HL-60 (cell line): ENCODE measurements at regions not wholly inside any gene's neighbourhood (a gene's known extent, or its start where the extent isn't known, plus 50 kb on each side); places are given as distances from the start of the nearest gene placed in this dataset.

Source experiments
- DNase-seq, 2 experiments: peaks; one replicate each; pipeline ENCODE4 v3.0.0-alpha.2; 2010 to 2020; ENCODE audit warnings: low read depth in 1 of 2, low spot score in 1 of 2
- H3K27ac ChIP-seq: fragments of 250-450 bp; sonication (Bioruptor Pico); replicated peaks from 2 replicates; pipeline ENCODE4 v1.5.1; 2020; ENCODE audit warnings: mild to moderate bottlenecking, moderate library complexity
- H3K27me3 ChIP-seq: fragments of 250-450 bp; sonication (Bioruptor Pico); 2 replicates; pipeline ENCODE4 v1.5.1; 2021; ENCODE audit warnings: mild to moderate bottlenecking, moderate library complexity; ENCODE audit not compliant: insufficient read depth, poor library complexity, severe bottlenecking
- H3K4me3 ChIP-seq: replicated peaks from 2 replicates; pipeline ENCODE4 v1.5.1; 2011; ENCODE audit warnings: mild to moderate bottlenecking, control low read depth, low read length; ENCODE audit not compliant: insufficient read depth
- GABPA ChIP-seq: IDR thresholded peaks from 2 replicates; pipeline ENCODE4 v1.6.1; 2012; ENCODE audit warnings: low read depth
- POLR2AphosphoS5 ChIP-seq: IDR thresholded peaks from 2 replicates; pipeline ENCODE4 v1.6.1; 2012; ENCODE audit warnings: low read depth
- SPI1 ChIP-seq: IDR thresholded peaks from 2 replicates; pipeline ENCODE4 v1.6.1; 2012; ENCODE audit warnings: low read depth, mild to moderate bottlenecking, borderline replicate concordance
- TF ChIP-seq, protein P1 (sequence below): IDR thresholded peaks from 2 replicates; pipeline ENCODE4 v1.6.1; 2012; ENCODE audit warnings: low read depth; ENCODE audit not compliant: insufficient replicate concordance
- TF ChIP-seq, protein P2 (sequence below): IDR thresholded peaks from one replicate; pipeline ENCODE4 v1.5.1; 2011; ENCODE audit warnings: low read length, control low read depth, inconsistent platforms; ENCODE audit not compliant: insufficient read depth

DNA sequence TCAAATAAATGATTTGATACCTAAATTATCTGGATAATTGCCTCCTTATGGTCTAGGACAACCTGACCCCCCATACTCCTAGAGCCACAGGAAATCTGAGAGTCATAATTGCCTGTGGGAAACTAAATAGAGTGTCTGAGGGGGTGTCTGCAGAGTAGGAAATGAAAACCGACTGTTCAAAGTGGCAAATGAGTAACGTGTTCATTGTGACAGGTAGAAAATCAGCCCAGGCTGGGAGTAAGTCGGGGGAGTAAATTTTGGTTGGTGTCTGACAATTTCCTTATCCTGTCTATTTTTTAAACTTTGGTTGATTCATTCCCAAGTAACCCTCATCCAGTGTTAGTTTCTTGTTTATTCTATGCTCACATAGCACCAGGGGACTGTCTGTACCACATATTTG is 51.6 kb upstream of the HOXC13 start:
- no peak for DNase-seq
- Histone ChIP-seq H3K4me3 (no peak overlapping the region), H3K27ac (no peak overlapping the region), H3K27me3 (peaks cover 10% of the 10 kb centered on the region)
- TF ChIP-seq, protein P1, sequence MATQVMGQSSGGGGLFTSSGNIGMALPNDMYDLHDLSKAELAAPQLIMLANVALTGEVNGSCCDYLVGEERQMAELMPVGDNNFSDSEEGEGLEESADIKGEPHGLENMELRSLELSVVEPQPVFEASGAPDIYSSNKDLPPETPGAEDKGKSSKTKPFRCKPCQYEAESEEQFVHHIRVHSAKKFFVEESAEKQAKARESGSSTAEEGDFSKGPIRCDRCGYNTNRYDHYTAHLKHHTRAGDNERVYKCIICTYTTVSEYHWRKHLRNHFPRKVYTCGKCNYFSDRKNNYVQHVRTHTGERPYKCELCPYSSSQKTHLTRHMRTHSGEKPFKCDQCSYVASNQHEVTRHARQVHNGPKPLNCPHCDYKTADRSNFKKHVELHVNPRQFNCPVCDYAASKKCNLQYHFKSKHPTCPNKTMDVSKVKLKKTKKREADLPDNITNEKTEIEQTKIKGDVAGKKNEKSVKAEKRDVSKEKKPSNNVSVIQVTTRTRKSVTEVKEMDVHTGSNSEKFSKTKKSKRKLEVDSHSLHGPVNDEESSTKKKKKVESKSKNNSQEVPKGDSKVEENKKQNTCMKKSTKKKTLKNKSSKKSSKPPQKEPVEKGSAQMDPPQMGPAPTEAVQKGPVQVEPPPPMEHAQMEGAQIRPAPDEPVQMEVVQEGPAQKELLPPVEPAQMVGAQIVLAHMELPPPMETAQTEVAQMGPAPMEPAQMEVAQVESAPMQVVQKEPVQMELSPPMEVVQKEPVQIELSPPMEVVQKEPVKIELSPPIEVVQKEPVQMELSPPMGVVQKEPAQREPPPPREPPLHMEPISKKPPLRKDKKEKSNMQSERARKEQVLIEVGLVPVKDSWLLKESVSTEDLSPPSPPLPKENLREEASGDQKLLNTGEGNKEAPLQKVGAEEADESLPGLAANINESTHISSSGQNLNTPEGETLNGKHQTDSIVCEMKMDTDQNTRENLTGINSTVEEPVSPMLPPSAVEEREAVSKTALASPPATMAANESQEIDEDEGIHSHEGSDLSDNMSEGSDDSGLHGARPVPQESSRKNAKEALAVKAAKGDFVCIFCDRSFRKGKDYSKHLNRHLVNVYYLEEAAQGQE: no peak
- TF ChIP-seq GABPA (no peak), POLR2AphosphoS5 (no peak), SPI1 (no peak)
- TF ChIP-seq, protein P2, sequence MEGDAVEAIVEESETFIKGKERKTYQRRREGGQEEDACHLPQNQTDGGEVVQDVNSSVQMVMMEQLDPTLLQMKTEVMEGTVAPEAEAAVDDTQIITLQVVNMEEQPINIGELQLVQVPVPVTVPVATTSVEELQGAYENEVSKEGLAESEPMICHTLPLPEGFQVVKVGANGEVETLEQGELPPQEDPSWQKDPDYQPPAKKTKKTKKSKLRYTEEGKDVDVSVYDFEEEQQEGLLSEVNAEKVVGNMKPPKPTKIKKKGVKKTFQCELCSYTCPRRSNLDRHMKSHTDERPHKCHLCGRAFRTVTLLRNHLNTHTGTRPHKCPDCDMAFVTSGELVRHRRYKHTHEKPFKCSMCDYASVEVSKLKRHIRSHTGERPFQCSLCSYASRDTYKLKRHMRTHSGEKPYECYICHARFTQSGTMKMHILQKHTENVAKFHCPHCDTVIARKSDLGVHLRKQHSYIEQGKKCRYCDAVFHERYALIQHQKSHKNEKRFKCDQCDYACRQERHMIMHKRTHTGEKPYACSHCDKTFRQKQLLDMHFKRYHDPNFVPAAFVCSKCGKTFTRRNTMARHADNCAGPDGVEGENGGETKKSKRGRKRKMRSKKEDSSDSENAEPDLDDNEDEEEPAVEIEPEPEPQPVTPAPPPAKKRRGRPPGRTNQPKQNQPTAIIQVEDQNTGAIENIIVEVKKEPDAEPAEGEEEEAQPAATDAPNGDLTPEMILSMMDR: no peak

DNA sequence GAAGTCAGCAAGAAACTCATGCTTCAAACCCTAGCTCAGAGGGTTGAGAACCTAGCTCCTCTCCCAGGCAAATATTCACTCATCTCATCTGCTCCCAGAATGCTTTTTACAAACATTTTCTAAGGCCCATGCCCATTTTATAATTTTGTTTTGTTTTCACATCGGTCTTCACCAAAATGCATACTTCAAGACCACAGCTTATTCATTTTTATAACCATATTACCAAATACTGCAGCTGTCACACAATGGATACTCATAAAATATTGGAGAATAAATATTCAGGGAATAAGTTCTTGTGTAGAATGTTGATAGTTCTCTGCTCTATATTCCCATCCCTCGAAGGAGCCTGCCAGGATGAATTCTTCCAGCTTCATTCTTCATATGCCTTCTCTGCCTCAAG is 50.8 kb upstream of the HOXC13 start:
- TF ChIP-seq, protein P2: no peak
- TF ChIP-seq GABPA: no peak
- TF ChIP-seq, protein P1: no peak
- no peak for DNase-seq
- Histone ChIP-seq H3K4me3 (no peak overlapping the region), H3K27me3 (peaks cover 10% of the 10 kb centered on the region), H3K27ac (no peak overlapping the region)
